CD4-positive, alpha-beta memory T cell (primary cell): ENCODE measurements at regions not wholly inside any gene's neighbourhood (a gene's known extent, or its start where the extent isn't known, plus 50 kb on each side); places are given as distances from the start of the nearest gene placed in this dataset.

ENCODE experiments used
- CTCF ChIA-PET: fragments of 350-600 bp; sonication (Branson Sonifier 250); formaldehyde crosslinking; loops from one replicate; lab custom pipeline; 2021; ENCODE audit warnings: inconsistent platforms; ENCODE audit not compliant: partially characterized antibody; lab: Charles Lee
- POLR2A ChIA-PET: fragments of 350-600 bp; sonication (Branson Sonifier 250); formaldehyde crosslinking; loops from one replicate; lab custom pipeline; 2021; ENCODE audit not compliant: partially characterized antibody; lab: Charles Lee
- DNase-seq, 5 donors: peaks; one replicate each; pipeline versions ENCODE4 v3.0.0 to v3.0.0-alpha.2; 2020 to 2022; ENCODE audit warnings: mixed read lengths in 1 of 5
- H3K27ac ChIP-seq: one replicate; pipeline ENCODE4 v1.7.0; 2013; ENCODE audit warnings: low read depth, low read length
- H3K27me3 ChIP-seq: 2 replicates; pipeline ENCODE4 v1.7.0; 2013; ENCODE audit warnings: mild to moderate bottlenecking, low read length, moderate library complexity; ENCODE audit not compliant: insufficient read depth
- H3K36me3 ChIP-seq: 2 replicates; pipeline ENCODE4 v1.7.0; 2013; ENCODE audit warnings: mild to moderate bottlenecking, low read length, moderate library complexity; ENCODE audit not compliant: insufficient read depth
- H3K4me1 ChIP-seq: 2 replicates; pipeline ENCODE4 v1.7.0; 2013; ENCODE audit warnings: mild to moderate bottlenecking, low read length, moderate library complexity; ENCODE audit not compliant: insufficient read depth
- H3K4me3 ChIP-seq, 2 donors: one replicate each; pipeline ENCODE4 v1.7.0; 2013; ENCODE audit warnings: low read length in 2 of 2, mild to moderate bottlenecking in 1 of 2
- H3K9me3 ChIP-seq, 2 donors: one replicate each; pipeline ENCODE4 v1.7.0; 2013; ENCODE audit warnings: low read length in 2 of 2, control low read depth in 1 of 2; ENCODE audit not compliant: control insufficient read depth in 1 of 2
- H3K27ac Mint-ChIP-seq, 7 donors: one replicate each; pipeline ENCODE4 v1.8.0; 2020 to 2021; ENCODE audit warnings: mixed read lengths in 7 of 7, mild to moderate bottlenecking in 6 of 7, inconsistent platforms in 3 of 7, moderate library complexity in 3 of 7
- H3K27me3 Mint-ChIP-seq, 2 donors: one replicate each; pipeline ENCODE4 v1.8.0; 2020 to 2021; ENCODE audit warnings: mixed read lengths in 2 of 2
- H3K36me3 Mint-ChIP-seq, 2 donors: one replicate each; pipeline ENCODE4 v1.8.0; 2020 to 2021; ENCODE audit warnings: mixed read lengths in 2 of 2, inconsistent platforms in 1 of 2, mild to moderate bottlenecking in 1 of 2
- H3K4me1 Mint-ChIP-seq, 4 donors: one replicate each; pipeline ENCODE4 v1.8.0; 2020 to 2021; ENCODE audit warnings: mixed read lengths in 4 of 4, mild to moderate bottlenecking in 1 of 4
- H3K4me3 Mint-ChIP-seq, 8 donors: one replicate each; pipeline ENCODE4 v1.8.0; 2020 to 2021; ENCODE audit warnings: mixed read lengths in 8 of 8, mild to moderate bottlenecking in 7 of 8, moderate library complexity in 6 of 8, inconsistent platforms in 3 of 8
- H3K9me3 Mint-ChIP-seq, 8 donors: one replicate each; pipeline ENCODE4 v1.8.0; 2020 to 2021; ENCODE audit warnings: mixed read lengths in 8 of 8, mild to moderate bottlenecking in 5 of 8, inconsistent platforms in 3 of 8, moderate library complexity in 1 of 8
- intact Hi-C: fragments of 100-400 bp; cut with micrococcal nuclease; formaldehyde crosslinking; loops from one replicate; pipeline ENCODE4 v1.15.1; 2023

GRCh38 chr10:43751646-43752045, 103.0 kb upstream of the ZNF32 start:
- no peak for DNase-seq
- ChIA-PET POLR2A (no interaction called here), CTCF (no interaction called here)
- Histone ChIP-seq H3K36me3 (no peaks in the 10 kb centered on the region), H3K9me3 (no peaks in the 10 kb centered on the region), H3K27ac (no peak overlapping the region), H3K4me1 (no peaks in the 10 kb centered on the region), H3K27me3 (no peaks in the 10 kb centered on the region), H3K4me3 (no peak overlapping the region)
- H3K27me3 Mint-ChIP-seq, result no peaks in the 10 kb centered on the region
- H3K9me3 Mint-ChIP-seq, result no peaks in the 10 kb centered on the region
- H3K4me3 Mint-ChIP-seq, result no peak overlapping the region
- intact Hi-C loops, result no loop called here
- no peak overlapping the region for H3K27ac Mint-ChIP-seq
- H3K4me1 Mint-ChIP-seq, result no peaks in the 10 kb centered on the region
- H3K36me3 Mint-ChIP-seq, result no peaks in the 10 kb centered on the region

GRCh38 chr10:43749940-43750552, 101.4 kb upstream of the ZNF32 start:
- Histone ChIP-seq H3K9me3 (no peaks in the 10 kb centered on the region), H3K27me3 (no peaks in the 10 kb centered on the region), H3K4me3 (no peak overlapping the region), H3K4me1 (no peaks in the 10 kb centered on the region), H3K27ac (no peak overlapping the region), H3K36me3 (no peaks in the 10 kb centered on the region)
- no peaks in the 10 kb centered on the region for H3K9me3 Mint-ChIP-seq
- no peak overlapping the region for H3K27ac Mint-ChIP-seq
- no peaks in the 10 kb centered on the region for H3K4me1 Mint-ChIP-seq
- CTCF ChIA-PET, result no interaction called here
- POLR2A ChIA-PET, result no interaction called here
- intact Hi-C loops, result no loop called here
- DNase-seq, result no peak
- no peaks in the 10 kb centered on the region for H3K36me3 Mint-ChIP-seq
- no peak overlapping the region for H3K4me3 Mint-ChIP-seq
- peaks cover 0 to 1% of the 10 kb centered on the region in 2 donors for H3K27me3 Mint-ChIP-seq

GRCh38 chr10:43749145-43749576, 100.5 kb upstream of the ZNF32 start:
- no peaks in the 10 kb centered on the region for H3K4me1 ChIP-seq
- no peaks in the 10 kb centered on the region for H3K36me3 ChIP-seq
- no peak for DNase-seq
- H3K27ac Mint-ChIP-seq, result no peak overlapping the region
- no peaks in the 10 kb centered on the region for H3K4me1 Mint-ChIP-seq
- H3K27ac ChIP-seq, result no peak overlapping the region
- ChIA-PET POLR2A (no interaction called here), CTCF (no interaction called here)
- no peaks in the 10 kb centered on the region for H3K36me3 Mint-ChIP-seq
- intact Hi-C loops, result no loop called here
- H3K4me3 ChIP-seq, result no peak overlapping the region
- H3K27me3 ChIP-seq, result no peaks in the 10 kb centered on the region
- no peaks in the 10 kb centered on the region for H3K9me3 Mint-ChIP-seq
- H3K4me3 Mint-ChIP-seq, result no peak overlapping the region
- no peaks in the 10 kb centered on the region for H3K9me3 ChIP-seq
- H3K27me3 Mint-ChIP-seq, result peaks cover 0 to 1% of the 10 kb centered on the region in 2 donors

- Histone ChIP-seq H3K4me1 (no peaks in the 10 kb centered on the region), H3K9me3 (no peaks in the 10 kb centered on the region), H3K4me3 (no peak overlapping the region), H3K27ac (no peak overlapping the region), H3K27me3 (no peaks in the 10 kb centered on the region), H3K36me3 (no peaks in the 10 kb centered on the region)
- no peaks in the 10 kb centered on the region for H3K4me1 Mint-ChIP-seq
- peaks cover 0 to 1% of the 10 kb centered on the region in 2 donors for H3K27me3 Mint-ChIP-seq
- no peak overlapping the region for H3K27ac Mint-ChIP-seq
- no peaks in the 10 kb centered on the region for H3K9me3 Mint-ChIP-seq
- intact Hi-C loops, result no loop called here
- no peak for DNase-seq
- H3K36me3 Mint-ChIP-seq, result no peaks in the 10 kb centered on the region
- CTCF ChIA-PET, result no interaction called here
- POLR2A ChIA-PET, result no interaction called here
- no peak overlapping the region for H3K4me3 Mint-ChIP-seq
These were observed 99.9 kb upstream of the ZNF32 start for GRCh38 chr10:43748560-43748959.

GRCh38 chr10:43746906-43747305, 98.2 kb upstream of the ZNF32 start:
- Mint-ChIP-seq H3K27ac (no peak overlapping the region), H3K4me3 (no peak overlapping the region), H3K4me1 (no peaks in the 10 kb centered on the region), H3K27me3 (peaks cover 0 to 1% of the 10 kb centered on the region in 2 donors), H3K9me3 (peaks cover 0 to 2% (median 0%) of the 10 kb centered on the region in 8 donors), H3K36me3 (no peaks in the 10 kb centered on the region)
- Histone ChIP-seq H3K4me3 (no peak overlapping the region), H3K36me3 (no peaks in the 10 kb centered on the region), H3K4me1 (no peaks in the 10 kb centered on the region), H3K9me3 (no peaks in the 10 kb centered on the region), H3K27me3 (no peaks in the 10 kb centered on the region), H3K27ac (no peak overlapping the region)
- no peak for DNase-seq
- intact Hi-C loops, result no loop called here
- ChIA-PET POLR2A (no interaction called here), CTCF (interaction anchor here (1.0 kb wide), 1 partner anchor 56 kb away, joined by 3 read pairs; no protein-coding TSS in a partner anchor)

GRCh38 chr10:43739161-43739560, 90.5 kb upstream of the ZNF32 start:
- no peak overlapping the region for H3K4me3 Mint-ChIP-seq
- ChIA-PET POLR2A (no interaction called here), CTCF (no interaction called here)

GRCh38 chr10:43737003-43737402, 88.3 kb upstream of the ZNF32 start:
- H3K36me3 Mint-ChIP-seq, result no peaks in the 10 kb centered on the region
- no peak overlapping the region for H3K4me3 Mint-ChIP-seq
- no peak overlapping the region for H3K27ac Mint-ChIP-seq
- DNase-seq, result no peak
- intact Hi-C loops, result no loop called here
- H3K27me3 Mint-ChIP-seq, result no peaks in the 10 kb centered on the region
- no peak overlapping the region for H3K4me3 ChIP-seq
- no peaks in the 10 kb centered on the region for H3K9me3 ChIP-seq
- H3K4me1 ChIP-seq, result no peaks in the 10 kb centered on the region
- ChIA-PET POLR2A (no interaction called here), CTCF (no interaction called here)
- H3K4me1 Mint-ChIP-seq, result no peaks in the 10 kb centered on the region
- peaks cover 0 to 3% (median 2%) of the 10 kb centered on the region in 8 donors for H3K9me3 Mint-ChIP-seq
- no peaks in the 10 kb centered on the region for H3K27me3 ChIP-seq
- no peaks in the 10 kb centered on the region for H3K36me3 ChIP-seq
- H3K27ac ChIP-seq, result no peak overlapping the region

More at GRCh38 chr10:43739161-43739560, 90.5 kb upstream of the ZNF32 start:
- Mint-ChIP-seq H3K4me1 (no peaks in the 10 kb centered on the region), H3K27me3 (no peaks in the 10 kb centered on the region), H3K9me3 (peaks cover 0 to 2% (median 0%) of the 10 kb centered on the region in 8 donors), H3K27ac (no peak overlapping the region), H3K36me3 (no peaks in the 10 kb centered on the region)
- intact Hi-C loops, result no loop called here
- Histone ChIP-seq H3K27ac (no peak overlapping the region), H3K27me3 (no peaks in the 10 kb centered on the region), H3K4me3 (no peak overlapping the region), H3K4me1 (no peaks in the 10 kb centered on the region), H3K9me3 (no peaks in the 10 kb centered on the region), H3K36me3 (no peaks in the 10 kb centered on the region)
- no peak for DNase-seq
